H9 (cell line): ENCODE measurements at regions not wholly inside any gene's neighbourhood (a gene's known extent, or its start where the extent isn't known, plus 50 kb on each side); places are given as distances from the start of the nearest gene placed in this dataset.

Experiments used
- DNase-seq: peaks from one replicate; pipeline ENCODE4 v3.0.0-alpha.2; 2017
- H2AFZ ChIP-seq: one replicate; pipeline ENCODE4 v1.6.1; 2013; ENCODE audit warnings: mild to moderate bottlenecking, low read length, control low read depth, moderate library complexity
- H2AK5ac ChIP-seq: 2 replicates; pipeline ENCODE4 v1.6.1; 2013; ENCODE audit warnings: low read length, control low read depth, mixed read lengths; ENCODE audit not compliant: insufficient read length
- H2BK120ac ChIP-seq: one replicate; pipeline ENCODE4 v1.6.1; 2013; ENCODE audit warnings: low read depth, mild to moderate bottlenecking, low read length, control low read depth, inconsistent platforms; ENCODE audit not compliant: poor library complexity, severe bottlenecking
- H2BK12ac ChIP-seq: 2 replicates; pipeline ENCODE4 v1.6.1; 2013; ENCODE audit warnings: low read length, control low read depth, mixed read lengths, low read depth; ENCODE audit not compliant: insufficient read length
- H2BK15ac ChIP-seq: 2 replicates; pipeline ENCODE4 v1.6.1; 2013; ENCODE audit warnings: low read depth, low read length, control low read depth
- H2BK20ac ChIP-seq: one replicate; pipeline ENCODE4 v1.6.1; 2013; ENCODE audit warnings: low read depth, mild to moderate bottlenecking, low read length, control low read depth, inconsistent platforms; ENCODE audit not compliant: poor library complexity, severe bottlenecking
- H2BK5ac ChIP-seq: 2 replicates; pipeline ENCODE4 v1.6.1; 2013; ENCODE audit warnings: low read length, control low read depth, mixed read lengths; ENCODE audit not compliant: insufficient read length
- H3K14ac ChIP-seq: 2 replicates; pipeline ENCODE4 v1.6.1; 2013; ENCODE audit warnings: low read length, control low read depth; ENCODE audit not compliant: insufficient read depth
- H3K18ac ChIP-seq: 2 replicates; pipeline ENCODE4 v1.6.1; 2013; ENCODE audit warnings: low read depth, mild to moderate bottlenecking, mixed read lengths, low read length, control low read depth; ENCODE audit not compliant: insufficient read length
- H3K23ac ChIP-seq: 2 replicates; pipeline ENCODE4 v1.6.1; 2013; ENCODE audit warnings: low read length, control low read depth, mixed read lengths, low read depth; ENCODE audit not compliant: insufficient read length
- H3K23me2 ChIP-seq: 2 replicates; pipeline ENCODE4 v1.6.1; 2013; ENCODE audit warnings: low read depth, mild to moderate bottlenecking, mixed read lengths, low read length, control low read depth; ENCODE audit not compliant: insufficient read length, poor library complexity, severe bottlenecking
- H3K27ac ChIP-seq: 2 replicates; pipeline ENCODE4 v1.5.1; 2013; ENCODE audit warnings: low read length, control low read depth, mixed read lengths, low read depth; ENCODE audit not compliant: insufficient read length
- H3K27me3 ChIP-seq: 2 replicates; pipeline ENCODE4 v1.6.1; 2013; ENCODE audit warnings: low read length, control low read depth, inconsistent platforms; ENCODE audit not compliant: insufficient read depth
- H3K4ac ChIP-seq: 2 replicates; pipeline ENCODE4 v1.6.1; 2013; ENCODE audit warnings: low read depth, mild to moderate bottlenecking, control low read depth, inconsistent platforms, low read length, moderate library complexity
- H3K4me1 ChIP-seq: 2 replicates; pipeline ENCODE4 v1.6.1; 2013; ENCODE audit warnings: low read length, control low read depth, inconsistent platforms; ENCODE audit not compliant: insufficient read depth
- H3K4me2 ChIP-seq: 2 replicates; pipeline ENCODE4 v1.6.1; 2013; ENCODE audit warnings: low read length, control low read depth, mixed read lengths; ENCODE audit not compliant: insufficient read length, insufficient read depth
- H3K56ac ChIP-seq: 2 replicates; pipeline ENCODE4 v1.6.1; 2013; ENCODE audit warnings: low read depth, mild to moderate bottlenecking, mixed read lengths, low read length, control low read depth; ENCODE audit not compliant: insufficient read length
- H3K79me1 ChIP-seq: 2 replicates; pipeline ENCODE4 v1.6.1; 2013; ENCODE audit warnings: low read depth, mild to moderate bottlenecking, moderate library complexity, low read length, control low read depth, inconsistent platforms; ENCODE audit not compliant: insufficient read depth, poor library complexity, severe bottlenecking
- H3K79me2 ChIP-seq: 2 replicates; pipeline ENCODE4 v1.6.1; 2013; ENCODE audit warnings: low read length, control low read depth, inconsistent platforms; ENCODE audit not compliant: insufficient read depth
- H3K9ac ChIP-seq: 2 replicates; pipeline ENCODE4 v1.6.1; 2013; ENCODE audit warnings: low read length, control low read depth, mixed read lengths; ENCODE audit not compliant: insufficient read length; ENCODE audit errors: extremely low read depth
- H3K9me3 ChIP-seq: one replicate; pipeline ENCODE4 v1.6.1; 2013; ENCODE audit warnings: low read depth, low read length, inconsistent platforms; ENCODE audit not compliant: control insufficient read depth
- H3T11ph ChIP-seq: one replicate; pipeline ENCODE4 v1.6.1; 2013; ENCODE audit warnings: mild to moderate bottlenecking, low read length, control low read depth, inconsistent platforms
- H4K20me1 ChIP-seq: one replicate; pipeline ENCODE4 v1.6.1; 2013; ENCODE audit not compliant: control insufficient read depth, insufficient read length, insufficient read depth
- H4K5ac ChIP-seq: 2 replicates; pipeline ENCODE4 v1.6.1; 2013; ENCODE audit warnings: low read depth, mild to moderate bottlenecking, mixed read lengths, low read length, control low read depth; ENCODE audit not compliant: insufficient read length
- H4K8ac ChIP-seq: replicated peaks from 2 replicates; pipeline ENCODE4 v1.6.1; 2013; ENCODE audit warnings: low read length, control low read depth, mixed read lengths, low read depth; ENCODE audit not compliant: insufficient read length
- H4K91ac ChIP-seq: 2 replicates; pipeline ENCODE4 v1.6.1; 2013; ENCODE audit warnings: low read depth, mild to moderate bottlenecking, moderate library complexity, mixed read lengths, low read length, control low read depth; ENCODE audit not compliant: insufficient read length
- H3K27ac Mint-ChIP-seq, 3 experiments: 2 replicates in 2 of 3; 3 replicates in 1 of 3; pipeline ENCODE4 v1.8.0; 2020 to 2021; ENCODE audit warnings: mixed read lengths in 3 of 3, mild to moderate bottlenecking in 1 of 3, moderate library complexity in 1 of 3
- H3K27me3 Mint-ChIP-seq: 2 replicates; pipeline ENCODE4 v1.8.0; 2021; ENCODE audit warnings: low read depth, mild to moderate bottlenecking, moderate library complexity, mixed read lengths
- H3K36me3 Mint-ChIP-seq, 3 experiments: 2 replicates in 2 of 3; 3 replicates in 1 of 3; pipeline ENCODE4 v1.8.0; 2020 to 2021; ENCODE audit warnings: low read depth in 3 of 3, mixed read lengths in 3 of 3; ENCODE audit not compliant: insufficient read depth in 1 of 3
- H3K4me1 Mint-ChIP-seq, 2 experiments: 2 replicates each; pipeline ENCODE4 v1.8.0; 2020; ENCODE audit warnings: mixed read lengths in 2 of 2
- H3K4me3 Mint-ChIP-seq, 2 experiments: 2 replicates in 1 of 2; 3 replicates in 1 of 2; pipeline ENCODE4 v1.8.0; 2020 to 2021; ENCODE audit warnings: mild to moderate bottlenecking in 2 of 2, mixed read lengths in 2 of 2, moderate library complexity in 1 of 2
- H3K9me3 Mint-ChIP-seq, 2 experiments: 2 replicates in 1 of 2; 3 replicates in 1 of 2; pipeline ENCODE4 v1.8.0; 2020; ENCODE audit warnings: mild to moderate bottlenecking in 2 of 2, mixed read lengths in 2 of 2, moderate library complexity in 1 of 2
- WGBS: extraction: QIAGEN DNeasy Blood & Tissue Kit; methylation state at CpG from one replicate; pipeline ENCODE4 v1.1.7; 2013; ENCODE audit warnings: missing lambda C conversion rate, low lambda C conversion rate, mixed read lengths; ENCODE audit not compliant: insufficient read length; ENCODE audit errors: extremely low coverage; 5-methylcytosine and 5-hydroxymethylcytosine counted together
- TF ChIP-seq, protein P1 (sequence below): fragments of 200-600 bp; sonication (generic); conservative IDR thresholded peaks from 3 replicates; pipeline ENCODE4 v1.8.0; 2021; ENCODE audit warnings: antibody characterized with exemption, mild to moderate bottlenecking

DNA sequence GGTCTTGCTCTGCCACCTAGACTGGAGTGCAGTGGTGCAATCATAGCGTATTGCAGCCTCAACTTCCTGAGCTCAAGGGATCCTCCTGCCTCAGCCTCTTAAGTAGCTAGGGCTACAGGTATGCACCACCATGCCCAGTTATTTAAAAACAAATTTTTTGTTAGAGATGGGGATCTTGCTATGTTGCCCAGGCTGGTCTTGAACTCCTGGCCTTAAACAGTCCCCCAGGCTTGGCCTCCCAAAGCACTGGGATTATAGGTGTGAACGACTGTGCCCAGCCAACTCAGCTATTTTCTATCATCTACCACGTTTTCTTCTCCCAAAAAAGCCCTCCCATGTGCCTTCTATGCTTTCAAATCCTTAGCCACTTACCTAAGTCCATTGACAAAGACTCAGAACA lies 243.7 kb upstream of the SOX4 start:
- peaks cover 0 to 3% of the 10 kb centered on the region in 2 experiments; a peak in 1 of 5 replicates for H3K9me3 Mint-ChIP-seq
- peaks cover 9 to 15% of the 10 kb centered on the region in 2 experiments for H3K4me1 Mint-ChIP-seq
- WGBS: no CpG with 5 or more reads among the region's 3 CpGs
- Histone ChIP-seq H3K27me3 (no peaks in the 10 kb centered on the region), H3K14ac (no peak overlapping the region), H2AFZ (no peak overlapping the region), H3K79me2 (no peaks in the 10 kb centered on the region), H4K91ac (no peak overlapping the region), H3K56ac (no peak overlapping the region), H2BK5ac (no peak overlapping the region), H4K20me1 (no peaks in the 10 kb centered on the region), H3K27ac (no peak overlapping the region), H4K5ac (no peak overlapping the region), H4K8ac (no peak overlapping the region), H3K4me1 (no peaks in the 10 kb centered on the region), H2BK15ac (no peak overlapping the region), H2BK20ac (no peak overlapping the region), H3K4ac (no peak overlapping the region), H3K23me2 (no peaks in the 10 kb centered on the region), H3K4me2 (no peak overlapping the region), H3K9ac (no peak overlapping the region), H2BK120ac (no peak overlapping the region), H2AK5ac (no peak overlapping the region), H3K9me3 (no peaks in the 10 kb centered on the region), H3T11ph (no peak overlapping the region), H3K23ac (no peak overlapping the region), H2BK12ac (no peak overlapping the region), H3K79me1 (no peaks in the 10 kb centered on the region), H3K18ac (no peak overlapping the region)
- TF ChIP-seq, protein P1, sequence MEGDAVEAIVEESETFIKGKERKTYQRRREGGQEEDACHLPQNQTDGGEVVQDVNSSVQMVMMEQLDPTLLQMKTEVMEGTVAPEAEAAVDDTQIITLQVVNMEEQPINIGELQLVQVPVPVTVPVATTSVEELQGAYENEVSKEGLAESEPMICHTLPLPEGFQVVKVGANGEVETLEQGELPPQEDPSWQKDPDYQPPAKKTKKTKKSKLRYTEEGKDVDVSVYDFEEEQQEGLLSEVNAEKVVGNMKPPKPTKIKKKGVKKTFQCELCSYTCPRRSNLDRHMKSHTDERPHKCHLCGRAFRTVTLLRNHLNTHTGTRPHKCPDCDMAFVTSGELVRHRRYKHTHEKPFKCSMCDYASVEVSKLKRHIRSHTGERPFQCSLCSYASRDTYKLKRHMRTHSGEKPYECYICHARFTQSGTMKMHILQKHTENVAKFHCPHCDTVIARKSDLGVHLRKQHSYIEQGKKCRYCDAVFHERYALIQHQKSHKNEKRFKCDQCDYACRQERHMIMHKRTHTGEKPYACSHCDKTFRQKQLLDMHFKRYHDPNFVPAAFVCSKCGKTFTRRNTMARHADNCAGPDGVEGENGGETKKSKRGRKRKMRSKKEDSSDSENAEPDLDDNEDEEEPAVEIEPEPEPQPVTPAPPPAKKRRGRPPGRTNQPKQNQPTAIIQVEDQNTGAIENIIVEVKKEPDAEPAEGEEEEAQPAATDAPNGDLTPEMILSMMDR: no peak
- no peaks in the 10 kb centered on the region for H3K36me3 Mint-ChIP-seq
- no peak overlapping the region for H3K27ac Mint-ChIP-seq
- H3K27me3 Mint-ChIP-seq: no peaks in the 10 kb centered on the region
- DNase-seq: no peak
- no peak overlapping the region for H3K4me3 Mint-ChIP-seq
